ENCODE measurements at regions not wholly inside any gene's neighbourhood (a gene's known extent, or its start where the extent isn't known, plus 50 kb on each side); places are given as distances from the start of the nearest gene placed in this dataset.
"Not testable (repeated sequence)": the region's sequence is repeated elsewhere in the genome, so short reads cannot be mapped to it uniquely, and the experiment has no call there.

- DNase-seq: no peak
These were observed 165.0 kb upstream of the SULF2 start for GRCh38 chr20:47950124-47950912.

- DNase-seq: no peak
These were observed 163.9 kb upstream of the SULF2 start for GRCh38 chr20:47949230-47949629.

- no peak for DNase-seq
These were observed 159.4 kb upstream of the SULF2 start for GRCh38 chr20:47944682-47945081.

- no peak for DNase-seq
These were observed 156.6 kb upstream of the SULF2 start for GRCh38 chr20:47941869-47942268.

GRCh38 chr20:47940101-47940813, 155.0 kb upstream of the SULF2 start:
- DNase-seq: no peak

GRCh38 chr20:47936612-47937011, 151.3 kb upstream of the SULF2 start:
- no peak for DNase-seq

- no peak for DNase-seq
These were observed 149.5 kb upstream of the SULF2 start for GRCh38 chr20:47934761-47935160.

- DNase-seq: no peak
These were observed 146.2 kb upstream of the SULF2 start for GRCh38 chr20:47931443-47931842.

GRCh38 chr20:47931002-47931401, 145.7 kb upstream of the SULF2 start:
- no peak for DNase-seq

GRCh38 chr20:47929368-47930115, 144.3 kb upstream of the SULF2 start:
- no peak for DNase-seq

- no peak for DNase-seq
These were observed 142.7 kb upstream of the SULF2 start for GRCh38 chr20:47927944-47928343.

- DNase-seq: no peak
These were observed 142.1 kb upstream of the SULF2 start for GRCh38 chr20:47927385-47927851.

- no peak for DNase-seq
These were observed 141.4 kb upstream of the SULF2 start for GRCh38 chr20:47926731-47927130.

GRCh38 chr20:47925593-47925992, 140.3 kb upstream of the SULF2 start:
- DNase-seq: no peak

GRCh38 chr20:47922269-47922668, 137.0 kb upstream of the SULF2 start:
- peak; percentile 1 to 9 for DNase-seq

GRCh38 chr20:47921829-47922228, 136.5 kb upstream of the SULF2 start:
- DNase-seq: not testable (repeated sequence)

GRCh38 chr20:47921408-47921807, 136.1 kb upstream of the SULF2 start:
- no peak for DNase-seq

GRCh38 chr20:47917549-47918070, 132.3 kb upstream of the SULF2 start:
- DNase-seq: peak in 1 of 2 donors; percentile 2

- DNase-seq: no peak
These were observed 130.2 kb upstream of the SULF2 start for GRCh38 chr20:47915495-47915894.

GRCh38 chr20:47914792-47915191, 129.5 kb upstream of the SULF2 start:
- DNase-seq: no peak

- not testable (repeated sequence) for DNase-seq
These were observed 127.7 kb upstream of the SULF2 start for GRCh38 chr20:47912786-47913501.

- not testable (repeated sequence) for DNase-seq
These were observed 126.9 kb upstream of the SULF2 start for GRCh38 chr20:47912165-47912564.

Data from inflammatory macrophage treated with lipopolysaccharide for 1 hour (primary cell).